ENCODE measurements at regions not wholly inside any gene's neighbourhood (a gene's known extent, or its start where the extent isn't known, plus 50 kb on each side); places are given as distances from the start of the nearest gene placed in this dataset.

DNA sequence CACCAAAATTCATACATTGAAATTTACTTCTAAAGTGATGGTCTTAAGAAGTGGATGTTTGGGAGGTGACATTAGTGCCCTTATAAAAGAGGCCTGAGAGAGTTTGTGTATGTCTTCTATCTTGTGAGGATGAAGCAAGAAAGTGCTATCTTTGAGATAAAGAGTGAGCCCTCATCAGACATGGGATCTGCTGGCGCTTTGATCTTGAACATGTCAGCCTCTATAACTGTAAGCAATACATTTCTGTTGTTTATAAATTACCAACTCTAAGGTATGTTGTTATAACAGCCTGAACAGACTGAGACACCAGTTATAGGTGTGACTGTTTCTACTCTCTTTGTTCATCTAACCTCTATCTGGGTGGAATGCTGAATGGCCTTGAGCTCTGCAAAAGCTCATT lies 54.5 kb upstream of the SETBP1 start:
- Histone ChIP-seq H3K4me1 (ENCODE audit: insufficient read depth) (no peaks in the 10 kb centered on the region), H3K9me3 (no peaks in the 10 kb centered on the region), H3K36me3 (no peaks in the 10 kb centered on the region), H3K4me3 (no peak overlapping the region), H3K27ac (no peak overlapping the region), H3K27me3 (no peaks in the 10 kb centered on the region)
- DNase-seq: no peak
- TF ChIP-seq POLR2A (IDR thresholded peaks at IDR 0.05) (no peak), EP300 (IDR thresholded peaks at IDR 0.05) (no peak)
- TF ChIP-seq, protein P1, sequence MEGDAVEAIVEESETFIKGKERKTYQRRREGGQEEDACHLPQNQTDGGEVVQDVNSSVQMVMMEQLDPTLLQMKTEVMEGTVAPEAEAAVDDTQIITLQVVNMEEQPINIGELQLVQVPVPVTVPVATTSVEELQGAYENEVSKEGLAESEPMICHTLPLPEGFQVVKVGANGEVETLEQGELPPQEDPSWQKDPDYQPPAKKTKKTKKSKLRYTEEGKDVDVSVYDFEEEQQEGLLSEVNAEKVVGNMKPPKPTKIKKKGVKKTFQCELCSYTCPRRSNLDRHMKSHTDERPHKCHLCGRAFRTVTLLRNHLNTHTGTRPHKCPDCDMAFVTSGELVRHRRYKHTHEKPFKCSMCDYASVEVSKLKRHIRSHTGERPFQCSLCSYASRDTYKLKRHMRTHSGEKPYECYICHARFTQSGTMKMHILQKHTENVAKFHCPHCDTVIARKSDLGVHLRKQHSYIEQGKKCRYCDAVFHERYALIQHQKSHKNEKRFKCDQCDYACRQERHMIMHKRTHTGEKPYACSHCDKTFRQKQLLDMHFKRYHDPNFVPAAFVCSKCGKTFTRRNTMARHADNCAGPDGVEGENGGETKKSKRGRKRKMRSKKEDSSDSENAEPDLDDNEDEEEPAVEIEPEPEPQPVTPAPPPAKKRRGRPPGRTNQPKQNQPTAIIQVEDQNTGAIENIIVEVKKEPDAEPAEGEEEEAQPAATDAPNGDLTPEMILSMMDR (IDR thresholded peaks at IDR 0.05): no peak
- intact Hi-C loops (cut with DNase I): no loop called here
- WGBS, 3 donors: 97 to 100% (median 100%) methylated on average over 1 of the region's 1 CpG

DNA sequence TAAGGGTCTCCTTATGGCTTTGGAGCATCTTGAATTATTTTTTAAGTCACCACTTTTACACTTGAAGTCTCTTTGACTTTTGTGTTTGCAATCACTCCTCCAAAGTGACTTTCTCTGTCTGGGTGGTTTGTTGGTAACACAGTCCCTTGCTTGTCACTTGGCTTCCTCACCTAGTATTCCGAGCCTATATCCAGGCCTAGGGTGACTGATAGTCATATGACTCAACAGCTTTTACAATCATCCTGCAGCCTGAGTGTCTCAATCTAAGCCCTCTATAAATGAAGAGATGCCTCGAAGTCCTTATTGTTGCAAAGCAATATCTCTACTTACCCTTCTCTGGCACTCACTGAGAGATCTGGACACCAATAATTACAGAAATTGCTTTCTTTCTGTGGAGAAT lies 53.9 kb upstream of the SETBP1 start:
- H3K36me3 ChIP-seq: no peaks in the 10 kb centered on the region
- WGBS, 3 donors: 90 to 98% (median 94%) methylated on average over 2 of the region's 2 CpGs
- no peak overlapping the region for H3K4me3 ChIP-seq
- DNase-seq: no peak
- no peak overlapping the region for H3K27ac ChIP-seq
- intact Hi-C loops (cut with DNase I): no loop called here
- no peaks in the 10 kb centered on the region for H3K9me3 ChIP-seq
- TF ChIP-seq POLR2A (IDR thresholded peaks at IDR 0.05): no peak
- TF ChIP-seq EP300 (IDR thresholded peaks at IDR 0.05): no peak
- TF ChIP-seq, protein P1 (IDR thresholded peaks at IDR 0.05): no peak
- H3K27me3 ChIP-seq: no peaks in the 10 kb centered on the region
- H3K4me1 ChIP-seq (ENCODE audit: insufficient read depth): no peaks in the 10 kb centered on the region

DNA sequence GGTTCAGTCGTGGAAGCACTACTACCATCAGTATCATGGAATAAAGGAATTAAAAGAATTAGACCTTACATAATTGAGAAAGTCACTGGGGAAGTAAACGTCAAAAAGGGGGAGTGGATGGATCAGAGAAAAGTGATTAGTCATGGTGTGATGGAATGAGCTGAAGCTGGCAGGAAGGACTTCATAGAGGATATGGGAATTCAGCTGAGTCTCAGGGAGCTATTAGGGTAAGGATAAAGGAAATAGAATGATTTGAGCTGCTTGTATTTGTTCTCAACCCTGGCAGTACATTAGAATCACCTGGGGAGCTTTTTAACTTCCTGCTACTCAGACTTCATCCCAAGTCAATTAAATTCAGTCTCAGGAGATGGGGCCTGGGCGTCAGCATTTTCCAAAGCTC lies 53.4 kb upstream of the SETBP1 start:
- Histone ChIP-seq H3K4me1 (ENCODE audit: insufficient read depth) (no peaks in the 10 kb centered on the region), H3K27me3 (no peaks in the 10 kb centered on the region), H3K4me3 (no peak overlapping the region), H3K9me3 (no peaks in the 10 kb centered on the region), H3K36me3 (no peaks in the 10 kb centered on the region), H3K27ac (no peak overlapping the region)
- intact Hi-C loops (cut with DNase I): no loop called here
- no peak for DNase-seq
- 64 to 69% (median 64%) methylated on average over 3 of the region's 3 CpGs for WGBS, 3 donors
- TF ChIP-seq, protein P1 (IDR thresholded peaks at IDR 0.05): no peak
- TF ChIP-seq POLR2A (IDR thresholded peaks at IDR 0.05) (no peak), EP300 (IDR thresholded peaks at IDR 0.05) (no peak)

DNA sequence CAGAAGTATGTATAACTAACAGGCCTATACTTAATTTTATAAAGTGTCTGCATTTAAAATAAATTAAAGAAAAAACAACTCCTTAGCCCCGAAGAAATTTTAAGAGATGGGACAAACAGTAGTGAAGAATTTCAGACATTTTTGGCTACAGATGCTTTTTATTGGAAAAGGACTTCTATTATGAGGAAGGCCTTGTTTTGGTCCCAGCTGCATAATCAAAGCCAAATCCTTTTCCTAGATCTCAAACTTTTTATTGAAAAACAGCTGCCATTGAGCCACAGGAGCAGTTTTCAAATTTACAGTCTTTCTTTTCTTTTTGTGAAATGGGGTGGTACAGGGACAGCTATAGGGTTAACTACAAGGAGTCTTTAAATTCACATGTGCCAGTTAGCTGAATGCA lies 51.3 kb upstream of the SETBP1 start:
- WGBS, 3 donors: 33 to 45% (median 38%) methylated on average over 1 of the region's 1 CpG
- Histone ChIP-seq H3K9me3 (no peaks in the 10 kb centered on the region), H3K27ac (no peak overlapping the region), H3K4me1 (ENCODE audit: insufficient read depth) (no peaks in the 10 kb centered on the region), H3K4me3 (no peak overlapping the region), H3K27me3 (no peaks in the 10 kb centered on the region), H3K36me3 (no peaks in the 10 kb centered on the region)
- no peak for TF ChIP-seq EP300 (IDR thresholded peaks at IDR 0.05)
- TF ChIP-seq, protein P1 (IDR thresholded peaks at IDR 0.05): no peak
- TF ChIP-seq POLR2A (IDR thresholded peaks at IDR 0.05): no peak
- DNase-seq: no peak
- intact Hi-C loops (cut with DNase I): no loop called here

DNA sequence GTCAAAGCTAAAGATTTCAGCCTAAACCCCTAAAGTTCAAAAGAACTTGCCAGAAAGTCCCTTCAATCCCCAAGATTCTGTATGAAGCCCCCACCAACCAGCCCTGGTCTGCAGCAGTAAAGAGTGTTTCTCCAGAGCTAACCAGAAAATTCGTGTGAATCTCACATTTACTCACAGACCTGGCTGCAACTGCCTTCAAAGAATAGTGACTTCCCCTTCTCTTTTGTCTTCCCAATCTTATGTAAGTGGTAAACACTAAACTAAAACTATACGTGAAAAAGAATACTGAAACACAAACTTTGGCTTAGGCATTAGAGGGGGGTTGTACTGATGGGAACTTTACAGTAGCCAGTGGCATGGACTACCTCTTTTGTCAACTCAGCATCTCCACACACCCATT lies 50.6 kb upstream of the SETBP1 start:
- intact Hi-C loops (cut with DNase I): no loop called here

More for the DNA sequence above, 50.6 kb upstream of the SETBP1 start:
- Histone ChIP-seq H3K36me3 (no peaks in the 10 kb centered on the region), H3K4me1 (ENCODE audit: insufficient read depth) (no peaks in the 10 kb centered on the region), H3K4me3 (no peak overlapping the region), H3K27ac (no peak overlapping the region), H3K27me3 (no peaks in the 10 kb centered on the region), H3K9me3 (no peaks in the 10 kb centered on the region)
- TF ChIP-seq, protein P1 (IDR thresholded peaks at IDR 0.05): no peak
- TF ChIP-seq POLR2A (IDR thresholded peaks at IDR 0.05): no peak
- no peak for TF ChIP-seq EP300 (IDR thresholded peaks at IDR 0.05)
- WGBS, 3 donors: 68 to 71% (median 69%) methylated on average over 2 of the region's 2 CpGs
- DNase-seq: no peak
